Stimulated activated CD8-positive, alpha-beta memory T cell treated with anti-CD3 and anti-CD28 coated beads, Interleukin-15, amount 100 ng/mL, for 4 hours (primary cell): ENCODE measurements at regions not wholly inside any gene's neighbourhood (a gene's known extent, or its start where the extent isn't known, plus 50 kb on each side); places are given as distances from the start of the nearest gene placed in this dataset.
"Not testable (repeated sequence)": the region's sequence is repeated elsewhere in the genome, so short reads cannot be mapped to it uniquely, and the experiment has no call there.

Source experiments
- DNase-seq, 2 donors: peaks; one replicate each; pipeline ENCODE4 v3.0.0-alpha.2; 2020; ENCODE audit warnings: low read depth in 2 of 2

DNA sequence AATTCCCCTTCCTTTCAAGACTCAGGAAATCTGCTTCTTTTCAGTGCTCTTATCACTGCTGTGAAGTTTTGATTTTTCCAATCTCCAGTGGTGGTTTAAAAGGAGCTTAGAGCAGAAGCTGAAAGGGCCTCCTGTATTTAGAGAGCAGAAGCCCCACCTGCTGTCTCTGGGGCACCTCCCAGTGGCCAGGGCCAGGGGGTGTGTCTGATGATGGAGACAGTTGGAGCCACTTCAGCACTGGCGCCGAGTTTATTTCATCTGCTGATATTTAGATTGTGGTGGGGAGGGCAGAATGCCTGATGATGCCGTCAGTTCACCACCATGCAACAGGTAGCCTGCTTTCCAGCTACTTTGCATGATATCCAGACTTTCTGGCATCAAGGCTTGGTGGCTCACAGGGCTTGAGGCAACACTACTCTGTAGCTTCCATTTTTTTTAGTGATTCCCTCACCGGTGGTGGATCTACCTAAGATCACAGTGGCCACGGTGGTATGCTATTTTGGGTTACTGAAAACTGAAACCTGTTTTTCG lies 371.9 kb downstream of the KCNRG start:
- DNase-seq, result peak; percentile 1 to 3

DNA sequence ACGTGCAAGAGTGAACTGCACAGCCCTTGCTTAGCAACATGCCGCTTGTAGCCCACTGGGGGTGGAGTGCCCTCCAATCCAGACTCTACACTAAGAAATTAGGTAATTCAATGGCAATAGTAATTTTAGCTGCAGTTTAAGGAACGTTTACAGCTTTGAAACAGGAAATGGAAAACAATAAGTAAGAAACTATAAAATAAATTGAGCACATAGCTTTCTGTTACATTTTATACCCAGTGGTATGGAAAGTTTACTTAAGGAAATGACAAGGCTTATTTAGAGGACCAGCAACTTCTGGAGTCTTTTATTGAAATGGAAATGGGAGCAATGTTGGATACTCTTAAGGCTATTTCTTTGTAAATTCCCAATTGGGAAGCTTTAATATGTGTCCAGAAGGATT lies 373.2 kb downstream of the KCNRG start:
- no peak for DNase-seq

GRCh38 chr13:50389726-50390125 lies 374.5 kb downstream of the KCNRG start:
- DNase-seq, result no peak

DNA sequence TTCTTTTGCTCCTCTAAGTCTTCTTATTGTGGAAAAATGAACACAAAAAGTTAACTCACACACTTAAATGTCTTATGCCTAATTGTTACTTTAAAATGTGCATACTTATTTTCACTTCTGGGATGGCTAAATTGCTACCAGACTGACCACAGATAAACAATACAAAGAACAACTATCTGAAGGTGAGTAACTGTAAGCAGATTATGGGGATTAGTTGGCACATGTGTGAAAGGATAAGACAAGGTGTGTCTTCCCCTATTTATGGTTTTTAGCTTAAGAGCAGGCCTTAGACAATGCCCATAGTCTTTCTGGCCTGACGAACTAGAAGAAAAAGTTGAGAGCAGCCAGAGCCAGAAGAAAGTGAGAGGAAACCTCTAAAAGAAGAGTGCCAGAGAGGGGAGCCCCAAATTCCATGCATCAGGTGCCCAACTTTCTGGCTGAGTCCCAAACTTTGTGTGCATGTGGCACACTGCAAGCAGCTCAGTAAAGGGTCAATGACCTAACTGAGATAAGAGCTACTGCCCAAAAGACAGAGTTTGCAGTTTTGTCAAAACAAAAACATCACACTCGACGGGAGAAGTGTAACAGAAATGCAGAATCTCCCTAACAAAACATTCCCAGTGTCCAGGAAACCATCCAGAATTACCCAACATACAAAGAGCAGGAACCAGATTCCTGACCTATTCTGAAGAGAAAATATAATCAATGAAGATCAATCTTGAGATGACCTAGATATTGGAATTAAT lies 375.4 kb downstream of the KCNRG start:
- no peak for DNase-seq

- DNase-seq, result no peak
These were observed 377.7 kb downstream of the KCNRG start for GRCh38 chr13:50392977-50393376.

DNA sequence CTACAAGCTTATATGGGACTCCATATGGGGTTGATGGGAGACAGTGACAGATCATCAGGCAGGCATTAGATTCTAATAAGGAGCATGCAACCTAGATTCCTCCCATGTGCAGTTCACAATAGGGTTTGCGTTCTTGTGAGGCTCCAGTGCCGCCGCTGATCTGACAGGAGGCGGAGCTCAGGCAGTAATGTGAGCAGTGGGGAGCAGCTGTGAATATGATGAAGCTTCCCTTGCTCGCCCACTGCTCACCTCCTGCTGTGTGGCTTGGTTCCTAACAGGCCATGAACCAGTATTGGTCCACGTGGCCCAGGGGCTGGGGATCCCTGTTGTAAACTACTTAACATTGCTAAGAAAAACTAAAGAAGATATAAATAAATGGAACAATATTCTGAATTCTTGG lies 378.4 kb downstream of the KCNRG start:
- no peak for DNase-seq

DNA sequence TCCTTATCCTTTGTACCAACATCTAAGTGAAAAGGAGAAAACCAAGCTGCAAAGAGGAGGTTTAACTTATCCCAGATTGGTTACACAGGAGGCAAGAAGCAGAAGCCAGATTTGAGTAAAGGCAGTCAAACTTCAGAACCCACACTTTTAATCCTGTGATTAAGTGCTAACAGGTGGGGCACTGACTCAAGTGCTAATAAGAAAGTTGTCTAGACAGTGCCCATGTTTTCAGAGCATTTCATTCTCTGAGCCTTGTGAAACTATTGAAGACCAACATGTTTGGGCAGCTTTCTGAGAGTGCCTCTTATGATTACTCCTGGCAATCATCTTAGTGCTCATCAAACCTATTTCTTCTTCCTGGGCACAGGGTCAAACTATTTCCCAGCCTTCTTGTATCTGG lies 380.8 kb downstream of the KCNRG start:
- no peak for DNase-seq

GRCh38 chr13:50396618-50397017 lies 381.4 kb downstream of the KCNRG start:
- DNase-seq, result not testable (repeated sequence)

GRCh38 chr13:50400035-50400726 lies 384.9 kb downstream of the KCNRG start:
- DNase-seq, result no peak

GRCh38 chr13:50401049-50401505 lies 385.8 kb downstream of the KCNRG start:
- DNase-seq, result no peak

DNA sequence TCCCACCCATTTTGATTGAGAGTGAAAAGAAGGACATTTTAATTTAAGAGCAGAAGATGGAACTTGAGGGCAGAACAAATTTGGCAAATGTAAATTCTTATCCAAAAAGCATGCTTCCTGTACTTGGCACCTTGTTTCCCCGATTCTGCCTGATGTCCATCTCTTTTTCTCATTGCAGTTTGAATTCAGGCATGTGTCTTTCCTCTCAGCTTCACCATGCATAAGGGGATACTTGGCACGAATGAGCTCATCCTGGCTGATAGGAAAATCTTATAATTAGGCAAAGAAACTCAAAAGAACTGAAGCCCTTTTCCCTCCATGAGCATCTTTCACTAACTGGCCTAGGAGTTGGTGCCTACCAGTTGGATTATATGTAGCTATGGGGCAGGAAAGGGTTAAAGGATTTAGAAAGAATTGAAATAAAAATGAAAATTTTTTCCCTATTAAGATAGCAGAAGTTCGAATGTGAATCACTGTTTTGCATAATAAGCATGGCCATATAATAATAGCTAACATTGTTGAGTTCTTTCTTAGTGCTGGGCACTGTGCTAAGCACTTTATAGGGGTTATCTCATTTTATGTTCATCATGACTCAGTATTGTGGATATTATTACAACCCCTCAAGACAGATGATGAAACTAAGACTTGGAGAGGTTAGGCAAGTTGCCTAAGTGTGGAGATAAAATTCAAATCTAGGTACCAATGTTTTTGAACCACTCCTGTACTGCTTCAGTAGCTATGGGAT lies 386.6 kb downstream of the KCNRG start:
- DNase-seq, result no peak

DNA sequence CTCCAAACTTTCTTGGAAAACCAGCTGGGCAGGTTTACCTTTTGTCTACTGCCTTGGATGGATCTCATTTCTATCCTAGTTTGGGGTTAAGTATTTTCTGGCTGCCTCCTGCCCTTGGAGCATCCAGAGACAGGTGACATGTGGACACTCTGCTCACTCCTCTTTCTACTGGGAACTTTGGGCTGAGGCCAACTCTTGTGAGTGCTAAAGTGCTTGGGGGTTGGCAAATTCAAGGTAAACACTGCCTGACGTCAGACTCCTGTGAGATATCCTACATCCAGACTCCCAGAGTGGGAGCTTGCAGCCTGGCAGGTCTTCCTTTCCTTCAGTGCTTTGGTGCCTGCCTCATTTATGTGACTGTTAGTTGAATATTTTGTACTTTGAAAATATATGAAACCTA lies 388.1 kb downstream of the KCNRG start:
- DNase-seq, result no peak

GRCh38 chr13:50404116-50404515 lies 388.9 kb downstream of the KCNRG start:
- no peak for DNase-seq

DNA sequence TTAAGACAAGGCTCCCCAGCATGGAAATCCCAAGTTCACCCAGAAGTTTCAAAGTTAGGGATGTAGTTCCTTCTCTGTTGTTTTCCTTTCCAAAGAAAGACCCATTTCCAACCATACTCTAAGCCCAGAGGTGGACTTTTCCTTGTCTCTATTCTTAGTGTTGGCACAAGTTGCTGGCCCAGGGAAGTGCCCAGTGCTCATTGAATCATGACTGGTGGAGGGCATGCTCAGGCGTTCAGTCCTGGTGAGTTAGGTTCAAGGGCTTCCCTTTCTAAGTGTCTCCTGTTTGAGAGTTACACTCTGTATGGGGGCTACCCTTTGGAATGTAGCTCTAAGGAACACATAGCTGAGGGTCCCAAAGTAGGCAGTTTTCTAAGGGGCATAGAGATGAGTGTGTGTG lies 389.5 kb downstream of the KCNRG start:
- no peak for DNase-seq

DNA sequence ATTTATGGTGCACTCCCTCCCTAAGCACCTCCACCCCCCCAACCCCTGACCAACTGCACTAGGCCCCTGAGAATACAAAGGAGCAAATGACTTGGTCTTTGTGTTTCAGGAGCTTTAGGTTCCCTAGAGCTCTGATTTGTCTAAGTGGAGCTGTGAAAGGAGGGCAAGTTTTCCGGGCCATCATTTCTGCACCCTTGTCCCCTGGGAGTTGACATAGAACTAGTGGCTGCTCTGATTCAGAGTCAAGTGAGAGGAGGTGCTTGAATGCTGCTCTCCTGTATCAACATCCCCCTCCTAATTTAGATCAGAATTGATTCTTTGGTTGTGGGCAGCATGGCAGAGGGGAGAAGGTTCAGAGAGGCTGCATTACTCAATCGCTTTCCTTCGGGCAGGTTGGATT lies 391.6 kb downstream of the KCNRG start:
- no peak for DNase-seq

GRCh38 chr13:50408068-50408467 lies 392.8 kb downstream of the KCNRG start:
- no peak for DNase-seq

DNA sequence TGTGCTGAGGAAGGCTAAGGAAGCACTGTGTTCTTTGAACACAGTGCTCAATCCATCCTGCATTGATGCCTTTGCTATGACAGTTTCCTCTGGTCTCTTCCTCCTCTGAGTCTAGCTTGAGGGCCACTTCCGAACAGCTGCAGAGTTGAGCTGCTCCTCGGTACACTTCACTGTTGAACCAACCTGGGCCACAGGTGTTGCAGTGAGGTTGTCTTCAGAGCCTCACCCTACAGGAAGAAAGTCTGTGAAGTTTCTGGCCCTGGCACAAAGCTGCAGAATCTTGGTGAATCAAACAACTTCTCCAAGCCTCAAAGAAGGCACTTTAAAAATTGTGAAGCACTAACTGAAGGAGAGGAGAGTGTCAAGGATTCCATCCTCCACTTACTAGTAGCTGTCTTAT lies 394.0 kb downstream of the KCNRG start:
- DNase-seq, result no peak

- DNase-seq, result no peak
These were observed 395.9 kb downstream of the KCNRG start for GRCh38 chr13:50410921-50411746.

DNA sequence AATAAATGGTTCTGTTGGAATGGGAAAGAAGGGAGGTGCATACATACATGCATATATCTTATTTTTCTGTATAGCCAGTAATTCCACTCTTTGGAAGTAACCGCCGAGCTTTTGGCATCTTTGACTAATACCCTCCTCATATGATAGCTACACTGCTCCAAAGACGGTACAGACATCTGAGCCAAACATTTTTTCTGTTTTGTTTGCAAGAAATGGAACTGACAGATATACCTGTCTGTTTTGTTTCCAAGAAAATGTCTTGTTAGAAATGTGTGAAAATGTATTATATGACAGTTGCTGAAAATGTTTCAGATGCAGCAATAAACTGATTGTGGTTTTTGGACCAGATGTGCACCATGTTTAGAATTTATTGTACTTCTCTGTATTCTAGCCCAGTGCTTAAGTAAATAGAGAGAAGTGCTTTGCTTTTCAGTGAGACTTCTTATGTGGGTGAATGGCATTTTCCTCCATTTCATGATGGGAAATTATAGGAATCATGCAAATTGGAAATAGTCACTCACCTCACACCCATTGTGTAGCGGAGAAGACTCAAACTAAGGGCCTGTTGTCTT lies 396.9 kb downstream of the KCNRG start:
- no peak for DNase-seq

GRCh38 chr13:50414640-50415039 lies 399.4 kb downstream of the KCNRG start:
- DNase-seq, result no peak

DNA sequence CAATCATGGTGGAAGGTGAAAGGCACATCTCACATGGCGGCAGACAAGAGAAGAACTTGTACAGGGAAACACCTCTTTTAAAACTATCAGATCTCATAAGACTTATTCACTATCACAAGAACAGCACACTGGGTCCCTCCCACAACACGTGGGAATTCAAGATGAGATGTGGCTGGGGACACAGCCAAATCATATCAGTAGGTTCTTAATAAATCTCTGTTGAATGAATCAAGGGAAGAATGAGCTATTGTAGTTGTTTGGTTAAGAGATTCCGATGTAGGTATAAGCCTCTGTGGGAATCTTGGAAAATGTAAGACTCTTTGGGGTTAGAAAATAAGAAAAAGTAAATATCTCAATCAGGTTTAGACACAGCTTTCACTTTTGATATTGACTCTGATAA lies 400.2 kb downstream of the KCNRG start:
- DNase-seq, result no peak
